ENCODE measurements at regions not wholly inside any gene's neighbourhood (a gene's known extent, or its start where the extent isn't known, plus 50 kb on each side); places are given as distances from the start of the nearest gene placed in this dataset.
"Not testable (repeated sequence)": the region's sequence is repeated elsewhere in the genome, so short reads cannot be mapped to it uniquely, and the experiment has no call there.

DNA sequence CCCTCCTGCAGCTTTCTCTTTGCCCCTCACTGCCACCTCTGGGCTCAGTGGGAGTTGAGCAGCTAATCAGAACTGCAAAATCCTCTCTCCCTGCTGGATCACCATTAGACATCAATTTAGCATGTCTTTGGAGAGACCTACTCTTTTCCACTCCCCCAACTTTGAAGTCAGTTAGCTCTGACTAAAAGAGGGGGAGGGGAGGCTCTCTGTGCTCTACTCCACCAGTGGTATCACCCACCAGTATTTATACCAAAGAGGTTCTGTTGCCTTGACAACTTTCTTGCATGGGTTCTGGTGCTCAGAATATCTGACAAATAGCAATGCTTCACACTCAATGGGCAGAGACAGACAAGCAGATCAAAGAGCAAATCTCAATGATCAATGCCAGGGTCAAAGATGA, 146.2 kb upstream of the ROPN1 start:
- DNase-seq (ENCODE audit: low spot score): no peak

DNA sequence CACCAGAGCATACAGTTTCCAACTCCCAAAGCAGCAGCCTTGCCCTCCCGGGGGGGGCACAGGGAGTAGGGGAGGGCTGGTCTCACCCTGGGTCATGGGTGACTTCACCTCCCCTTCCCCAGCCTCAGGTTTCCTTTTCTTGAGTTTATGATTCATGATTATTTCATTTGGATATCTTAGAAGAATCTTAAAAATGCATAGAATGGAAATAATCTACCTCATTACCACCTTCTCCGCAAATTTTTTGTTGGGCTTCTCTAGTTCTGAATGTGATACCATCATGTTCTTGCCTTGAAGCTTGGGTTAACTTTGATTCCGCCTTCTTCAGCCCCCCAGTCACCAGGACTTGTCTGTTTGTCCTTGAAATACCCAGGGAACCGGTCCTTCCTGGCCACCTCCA, 148.8 kb upstream of the ROPN1 start:
- no peak for DNase-seq (ENCODE audit: low spot score)

DNA sequence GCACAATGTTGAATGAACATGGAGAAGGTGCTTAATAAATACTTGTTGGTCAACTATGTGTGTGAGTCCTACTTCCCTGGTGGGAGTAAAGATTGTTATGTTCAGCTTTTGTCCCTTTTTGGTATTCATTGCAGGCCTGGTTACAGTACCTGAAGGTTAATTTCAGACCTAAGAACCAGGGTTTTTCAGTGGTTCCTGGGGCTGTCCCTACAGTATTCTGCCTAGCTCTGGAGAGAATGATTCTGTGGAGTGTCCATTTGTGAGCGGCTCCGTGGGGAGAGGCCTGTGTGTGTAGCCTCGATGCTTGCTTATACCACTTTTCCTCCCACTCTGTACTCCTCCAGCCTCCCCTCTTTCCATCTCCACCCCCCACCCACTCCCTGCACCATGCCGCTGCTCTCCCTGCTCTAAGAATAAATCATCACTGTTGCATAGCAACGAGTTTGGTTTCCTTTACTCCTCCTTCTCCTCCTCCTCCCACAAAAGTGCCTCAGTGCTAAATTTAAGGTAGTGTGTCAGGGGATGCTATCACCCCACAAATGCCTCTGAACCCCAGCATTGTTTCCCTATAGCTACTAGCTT, 150.6 kb upstream of the ROPN1 start:
- DNase-seq (ENCODE audit: low spot score): no peak

DNA sequence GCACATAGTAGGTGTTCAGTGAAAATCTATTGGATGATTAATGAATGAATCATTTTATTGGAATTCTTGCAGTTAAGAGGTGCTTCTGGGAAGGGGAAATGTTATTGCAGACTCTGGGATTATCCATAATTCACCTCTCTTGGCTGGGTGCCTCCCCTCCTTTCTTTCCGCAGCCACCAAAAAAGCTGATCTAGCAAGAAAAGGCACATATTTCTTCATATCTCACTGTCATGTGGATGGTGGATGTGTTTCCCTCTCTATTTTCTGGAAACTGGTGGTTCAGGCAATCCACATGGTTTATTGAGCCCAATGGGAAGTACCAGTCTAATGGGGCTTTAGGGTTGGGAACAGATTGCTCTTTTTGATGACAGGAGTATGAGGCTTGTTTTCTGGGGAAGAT, 151.1 kb upstream of the ROPN1 start:
- no peak for DNase-seq (ENCODE audit: low spot score)

DNA sequence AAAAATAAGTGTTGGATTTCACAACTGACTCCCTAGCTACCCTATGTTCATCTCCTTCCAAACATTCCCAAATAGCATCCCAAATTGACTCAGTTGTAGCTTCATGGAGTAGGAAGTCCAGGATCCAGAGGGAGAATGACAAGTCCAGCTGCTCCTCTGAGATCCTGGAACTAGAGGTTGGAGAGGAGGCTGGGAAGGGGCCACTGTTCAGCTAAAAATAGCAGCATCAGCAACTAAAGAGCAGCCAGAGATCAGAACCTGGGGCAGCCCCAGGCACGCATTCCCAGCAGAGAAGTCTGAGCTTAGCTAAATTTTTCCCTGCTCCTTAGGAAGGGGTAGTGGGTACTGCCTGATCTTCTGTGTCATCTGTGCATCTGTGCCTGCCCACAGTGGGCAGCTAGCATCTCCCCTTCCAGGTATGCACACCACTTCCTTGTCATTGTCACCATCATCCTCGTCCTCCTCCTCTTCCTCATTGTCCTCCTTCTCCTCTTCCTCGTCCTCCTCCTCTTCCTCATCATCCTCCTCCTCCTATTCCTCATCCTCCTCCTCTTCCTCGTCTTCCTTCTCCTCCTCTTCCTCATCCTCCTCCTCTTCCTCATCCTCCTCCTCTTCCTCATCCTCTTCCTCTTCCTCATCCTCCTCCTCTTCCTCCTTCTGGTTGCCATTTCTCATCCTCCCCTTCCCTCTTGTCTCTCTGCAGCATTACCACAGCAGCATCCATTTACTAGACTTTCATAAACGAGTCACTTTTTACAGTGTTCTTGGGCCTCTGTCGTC, 152.3 kb upstream of the ROPN1 start:
- DNase-seq (ENCODE audit: low spot score): no peak

DNA sequence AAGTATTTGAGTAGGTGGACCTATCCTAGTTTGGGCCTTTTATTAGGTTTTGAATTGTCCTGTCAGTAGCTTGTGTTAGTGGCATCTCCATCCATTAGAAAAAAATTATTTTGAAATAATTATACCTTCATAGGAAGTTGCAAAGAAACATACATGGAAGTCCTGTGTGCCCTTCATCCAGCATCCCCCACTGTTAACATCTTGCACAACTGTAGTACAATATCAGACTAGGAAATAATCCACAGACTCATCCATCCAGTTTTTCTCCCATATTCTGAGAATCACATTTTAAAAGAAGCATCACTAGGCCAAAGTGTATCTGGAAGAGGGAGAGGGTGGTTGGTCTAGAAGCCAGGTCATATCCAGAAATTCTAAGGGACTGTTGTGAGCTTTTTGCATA, 155.5 kb upstream of the ROPN1 start:
- no peak for DNase-seq (ENCODE audit: low spot score)

DNA sequence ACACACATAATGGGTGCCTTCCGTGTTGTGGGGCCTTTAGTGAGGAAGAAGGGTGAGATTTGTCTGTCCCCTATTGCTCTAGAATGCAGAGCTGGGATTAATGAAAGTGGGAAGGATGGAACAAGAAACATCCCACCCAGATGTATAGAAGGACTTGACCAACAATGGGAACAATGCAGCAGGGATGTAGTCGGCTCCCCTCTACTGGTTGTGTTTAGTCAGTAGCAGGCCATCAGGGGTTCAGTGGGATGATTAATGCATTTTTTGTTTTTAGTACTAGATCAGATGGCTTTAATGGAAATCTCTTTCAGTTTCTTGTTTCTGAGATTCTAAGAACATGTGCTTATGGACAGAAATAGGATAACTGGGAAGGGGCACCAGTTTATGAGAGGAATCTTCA, 156.0 kb upstream of the ROPN1 start:
- no peak for DNase-seq (ENCODE audit: low spot score)

DNA sequence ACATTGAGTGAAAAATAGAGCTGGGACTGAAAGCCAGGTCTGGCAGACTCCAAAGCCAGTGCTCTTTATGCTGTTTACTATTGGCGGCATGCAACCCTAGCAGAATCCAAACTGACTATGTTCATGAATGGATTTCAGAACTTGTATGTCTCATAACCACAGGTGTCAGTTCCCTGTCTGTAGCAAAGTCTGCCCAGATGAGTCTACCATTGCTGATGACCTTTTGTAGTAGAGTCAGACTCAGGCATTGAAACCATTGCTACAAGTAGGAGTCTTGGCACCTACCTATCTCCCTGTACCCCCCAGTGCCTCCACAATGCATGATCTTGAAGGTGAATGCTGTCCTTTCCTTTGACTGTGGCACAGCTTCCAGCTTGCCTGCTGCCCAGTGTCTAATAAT, 157.2 kb upstream of the ROPN1 start:
- DNase-seq (ENCODE audit: low spot score): no peak

DNA sequence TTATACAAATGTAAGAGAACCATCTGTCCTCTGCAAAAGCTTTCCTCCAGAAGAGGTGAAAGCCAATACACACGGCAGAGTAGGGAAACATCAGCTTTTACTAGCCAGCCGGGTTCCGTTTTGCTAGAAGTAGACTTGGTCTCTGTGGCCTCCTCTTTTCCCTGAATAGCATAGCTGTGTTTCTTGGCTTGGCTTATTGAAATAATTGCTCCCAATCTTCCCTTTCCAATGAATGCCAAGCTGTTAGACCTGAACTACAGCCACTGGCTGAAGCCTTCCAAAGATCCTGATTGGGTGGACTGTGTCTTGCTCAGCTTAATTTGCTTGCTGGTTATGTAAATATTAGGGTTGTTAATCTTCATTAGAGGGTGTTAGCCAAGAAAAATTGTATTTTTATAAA, 157.8 kb upstream of the ROPN1 start:
- no peak for DNase-seq (ENCODE audit: low spot score)

DNA sequence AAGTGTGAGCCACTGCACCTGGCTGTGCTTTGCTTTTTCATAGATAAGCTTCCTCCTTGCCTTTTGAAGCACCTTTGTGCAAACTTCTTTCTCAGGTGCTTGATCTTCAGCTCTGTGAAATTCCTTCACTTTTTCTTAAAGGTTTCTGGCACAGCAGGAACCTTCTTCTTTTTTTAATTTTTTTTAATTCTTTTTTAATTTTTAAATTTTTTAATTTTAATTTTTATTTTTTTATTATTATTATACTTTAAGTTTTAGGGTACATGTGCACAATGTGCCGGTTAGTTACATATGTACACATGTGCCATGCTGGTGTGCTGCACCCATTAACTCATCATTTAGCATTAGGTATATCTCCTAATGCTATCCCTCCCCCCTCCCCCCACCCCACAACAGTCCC, 161.0 kb upstream of the ROPN1 start:
- not testable (repeated sequence) for DNase-seq (ENCODE audit: low spot score)

DNA sequence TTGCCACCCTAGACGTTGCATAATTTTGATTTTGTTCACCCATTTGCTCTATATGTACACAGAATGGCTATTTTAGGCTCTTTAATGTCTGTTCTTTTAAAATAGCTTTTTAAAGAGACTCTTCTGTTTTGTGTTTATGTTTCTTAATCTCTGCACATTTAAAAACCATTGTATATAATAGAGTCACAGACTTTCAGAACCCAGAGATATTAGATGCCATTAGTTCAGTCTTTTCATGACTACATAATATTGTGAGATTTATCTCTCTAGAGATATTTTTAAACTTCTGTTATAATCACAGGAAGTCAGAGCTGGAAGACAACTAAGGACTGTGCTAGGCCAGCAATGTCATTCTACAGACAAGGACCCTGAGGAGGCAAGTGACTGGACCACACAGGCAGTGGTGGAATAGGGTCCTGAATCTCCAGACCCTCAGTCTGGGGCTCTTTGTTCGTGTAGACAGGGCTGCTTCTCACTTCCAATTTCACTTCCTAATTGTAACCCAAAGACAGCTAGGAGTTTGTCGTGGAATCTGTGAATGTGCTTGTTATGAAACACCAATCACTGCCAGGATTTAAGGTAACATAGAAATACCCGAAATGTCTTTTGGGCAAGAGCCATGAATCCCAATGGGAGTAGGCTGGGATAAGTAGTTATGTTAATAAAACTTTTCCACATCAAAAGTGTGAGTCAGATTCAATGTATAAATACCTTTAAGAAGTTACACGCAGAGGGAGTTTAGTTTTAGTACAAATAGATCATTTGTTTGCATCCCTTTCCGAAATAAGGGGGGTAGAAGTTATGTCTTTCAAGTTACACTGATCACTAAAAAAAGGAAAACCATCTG, 165.2 kb upstream of the ROPN1 start:
- DNase-seq (ENCODE audit: low spot score): no peak

DNA sequence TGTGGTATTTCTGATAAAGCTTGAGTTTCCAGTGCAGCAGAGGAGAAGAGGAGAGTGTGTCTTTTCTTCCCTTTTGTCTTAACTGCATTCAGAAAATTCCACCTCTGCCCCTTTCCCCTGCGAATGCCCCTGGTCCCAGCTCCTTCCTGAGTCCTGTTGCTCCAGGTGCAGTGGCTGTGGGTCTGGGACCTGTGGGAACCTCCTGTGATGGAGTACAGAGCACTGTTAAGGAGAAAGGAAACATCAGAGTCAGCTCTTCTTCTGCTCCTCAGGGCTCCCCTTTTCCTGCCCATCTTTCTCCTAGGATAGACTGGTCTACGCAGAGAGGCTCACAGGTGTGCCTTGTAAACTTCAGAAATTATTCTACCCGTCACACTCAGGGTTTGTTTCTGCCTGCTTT, 165.8 kb upstream of the ROPN1 start:
- DNase-seq (ENCODE audit: low spot score): no peak

DNA sequence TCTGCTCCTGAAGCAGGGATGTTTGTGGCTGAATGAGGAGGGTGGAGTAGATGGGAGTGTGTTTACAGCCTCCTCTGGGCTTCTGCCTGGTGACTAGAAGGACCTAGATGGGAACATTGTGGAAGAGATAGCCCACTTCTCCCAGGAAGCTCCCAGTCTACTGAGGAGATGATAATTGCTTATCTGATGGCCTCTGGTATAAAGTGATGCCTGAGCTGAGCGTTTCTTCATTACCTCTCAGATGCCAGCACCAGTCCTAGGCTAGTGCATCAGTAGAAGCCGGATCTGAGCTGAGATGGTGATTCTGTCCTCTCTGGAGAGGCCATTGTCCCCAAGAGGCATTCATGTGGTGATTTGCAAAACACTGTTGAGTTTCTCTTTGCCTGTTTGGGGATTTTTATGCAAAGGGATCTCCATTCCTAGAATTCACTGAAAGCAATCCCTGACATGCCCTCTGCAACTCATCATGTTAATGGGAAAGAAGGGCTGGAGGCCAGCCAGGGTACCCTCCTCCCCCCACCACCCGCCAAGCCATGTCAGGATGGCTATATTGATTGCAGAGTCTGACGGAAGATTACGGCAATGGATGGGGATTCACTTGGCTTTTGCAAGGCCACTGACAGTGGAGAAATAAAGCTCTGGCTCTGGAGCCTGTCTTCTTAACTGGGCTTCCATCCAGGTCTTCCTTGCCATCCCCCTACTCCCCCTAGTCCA, 166.4 kb upstream of the ROPN1 start:
- no peak for DNase-seq (ENCODE audit: low spot score)

DNA sequence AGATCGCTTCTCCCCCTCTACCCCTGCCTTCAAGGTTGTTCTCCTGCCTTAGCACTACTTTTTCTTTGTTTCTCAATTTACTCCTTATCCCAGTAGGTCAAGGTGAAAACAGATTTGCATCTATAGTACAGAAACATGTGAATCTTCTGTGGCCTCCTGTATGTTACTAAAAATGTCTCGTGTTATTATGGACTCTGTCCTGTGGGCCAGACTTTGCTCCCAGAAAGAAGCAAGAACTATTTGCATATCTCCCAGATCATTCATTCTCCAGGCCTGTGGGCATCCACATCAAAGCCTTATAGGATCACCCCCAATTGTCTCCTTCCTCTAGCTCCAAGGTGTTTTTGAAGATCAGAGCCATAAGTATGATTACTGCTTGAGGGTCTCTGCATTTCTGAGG, 169.5 kb upstream of the ROPN1 start:
- DNase-seq (ENCODE audit: low spot score): no peak

DNA sequence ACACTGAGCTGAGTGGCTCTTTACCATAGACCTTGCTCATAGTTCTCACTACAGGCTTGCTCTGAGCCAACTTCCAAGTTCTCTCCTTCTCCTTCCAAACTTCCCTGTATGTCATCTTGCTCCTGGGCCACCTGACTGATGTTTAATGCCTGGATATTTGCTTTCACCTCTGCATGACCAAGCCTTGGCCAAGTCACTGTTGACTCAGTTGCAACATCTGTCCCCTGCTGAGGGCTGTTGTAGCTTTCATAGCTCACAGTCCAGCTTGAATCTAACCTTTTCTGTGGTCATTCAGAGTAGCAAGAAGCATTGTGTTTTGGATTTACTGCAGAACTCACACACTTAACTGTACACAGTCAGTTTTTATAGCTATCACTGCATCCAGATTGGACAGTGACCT, 171.8 kb upstream of the ROPN1 start:
- no peak for DNase-seq (ENCODE audit: low spot score)

DNA sequence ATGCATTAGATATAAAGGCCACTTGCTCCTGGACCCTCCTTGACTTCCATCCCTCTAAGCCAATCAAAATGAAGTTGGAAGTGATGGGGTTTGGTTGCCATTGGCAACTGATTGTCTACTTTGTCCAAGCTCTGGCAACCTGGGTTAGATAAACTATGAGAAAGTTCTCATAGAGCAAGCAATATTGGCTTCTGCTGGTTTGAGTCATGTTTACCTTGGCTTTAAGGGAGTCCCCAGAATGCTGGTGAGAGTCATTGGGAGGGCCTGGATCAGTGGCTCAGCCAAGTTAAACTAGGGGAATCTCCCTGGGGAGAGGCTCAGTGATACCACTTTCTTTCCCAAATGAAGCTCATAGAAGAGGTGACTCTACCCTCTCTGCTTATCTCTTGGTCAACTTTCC, 176.3 kb upstream of the ROPN1 start:
- no peak for DNase-seq (ENCODE audit: low spot score)

DNA sequence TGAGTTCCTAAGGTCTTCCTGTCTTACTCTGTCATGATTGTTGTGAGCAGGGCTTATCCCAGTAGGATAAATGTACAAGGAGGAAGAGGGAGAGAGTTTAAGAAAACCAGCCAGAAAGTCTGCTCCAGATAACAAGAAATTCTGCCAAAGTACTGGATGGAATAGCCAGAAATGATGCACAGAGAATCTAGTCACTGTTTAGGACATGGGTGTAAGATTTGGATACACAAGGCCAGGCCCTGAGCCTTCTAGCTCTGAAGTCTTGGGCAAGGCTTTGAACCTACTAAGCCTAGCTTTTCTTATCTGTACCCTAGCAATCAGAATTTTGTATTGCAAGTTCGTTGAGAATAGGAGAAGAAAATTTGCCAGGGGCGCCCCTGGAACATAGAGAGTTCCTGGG, 180.4 kb upstream of the ROPN1 start:
- no peak for DNase-seq (ENCODE audit: low spot score)

DNA sequence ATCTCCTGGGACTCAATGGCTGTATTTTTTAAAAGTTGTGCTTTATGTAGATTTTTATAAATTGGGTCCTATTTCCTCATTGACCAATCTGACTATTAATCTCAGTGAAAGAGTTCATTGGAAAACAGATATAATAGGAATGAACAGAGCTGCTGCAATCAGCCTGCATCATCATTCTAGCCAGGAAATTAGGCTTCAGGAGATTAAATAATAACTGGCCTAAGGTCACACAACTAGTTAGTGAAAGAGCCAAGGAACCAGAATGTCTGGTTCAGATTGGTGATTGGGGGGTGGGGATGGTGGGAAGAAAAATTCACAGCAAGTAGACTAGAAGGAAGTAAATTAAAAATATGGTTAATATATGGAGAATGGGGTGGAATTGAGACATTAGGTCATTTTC, 180.9 kb upstream of the ROPN1 start:
- DNase-seq (ENCODE audit: low spot score): no peak

DNA sequence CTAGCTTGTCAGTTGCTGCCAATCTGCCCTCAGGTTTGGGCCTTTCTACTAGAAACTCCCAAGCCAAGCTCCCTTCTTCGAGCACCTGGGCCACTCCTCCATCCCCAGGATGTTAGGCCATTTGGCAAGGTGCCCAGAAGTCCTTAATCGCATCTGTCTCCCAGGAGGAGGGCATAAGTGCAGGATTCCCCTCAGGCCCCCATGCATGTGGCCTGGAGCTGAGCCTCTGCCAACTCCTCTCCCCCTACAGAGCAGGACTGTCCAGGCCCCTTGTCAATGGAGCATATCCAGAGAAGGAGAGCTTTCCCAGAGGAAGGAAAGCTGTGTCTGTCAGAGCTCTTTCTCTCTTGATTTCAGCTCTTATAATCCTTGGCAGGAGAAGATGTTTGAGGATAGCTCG, 182.6 kb upstream of the ROPN1 start:
- DNase-seq (ENCODE audit: low spot score): no peak

DNA sequence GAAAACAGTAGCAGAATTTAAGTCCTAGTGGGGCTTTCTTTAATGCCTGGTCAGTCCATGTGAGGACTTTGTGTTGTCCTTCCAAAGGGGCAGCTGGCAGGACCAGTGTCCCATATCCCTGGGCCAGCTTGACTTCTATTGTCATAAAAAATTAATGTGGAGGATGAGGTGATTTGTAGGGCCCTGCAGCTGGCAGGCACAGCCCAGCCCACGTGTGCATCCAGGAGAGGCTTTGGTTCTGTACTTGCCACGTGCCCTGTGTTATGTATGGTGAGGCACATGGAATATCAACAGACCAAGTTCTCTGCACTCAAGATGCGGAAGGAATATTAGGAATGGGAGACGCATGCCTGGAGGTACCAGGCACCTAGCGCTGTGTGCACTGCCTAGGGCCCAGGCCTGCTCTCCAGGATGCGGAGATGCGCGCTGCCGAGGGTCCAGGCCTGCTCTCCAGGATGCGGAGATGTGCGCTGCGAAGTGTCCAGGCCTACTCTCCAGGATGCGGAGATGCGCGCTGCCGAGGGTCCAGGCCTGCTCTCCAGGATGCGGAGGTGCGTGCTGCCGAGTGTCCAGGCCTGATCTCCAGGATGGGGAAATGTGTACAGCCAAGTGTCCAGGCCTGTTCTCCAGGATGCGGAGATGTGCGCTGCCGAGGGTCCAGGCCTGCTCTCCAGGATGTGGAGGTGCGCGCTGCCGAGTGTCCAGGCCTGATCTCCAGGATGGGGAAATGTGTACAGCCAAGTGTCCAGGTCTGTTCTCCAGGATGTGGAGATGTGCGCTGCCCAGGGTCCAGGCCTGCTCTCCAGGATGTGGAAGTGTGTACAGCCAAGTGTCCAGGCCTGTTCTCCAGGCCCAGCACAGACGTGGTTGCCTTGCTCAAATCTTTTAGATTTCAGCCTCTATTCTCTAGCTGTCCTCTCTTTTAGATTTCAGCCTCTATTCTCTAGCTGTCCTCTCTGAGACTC, 183.3 kb upstream of the ROPN1 start:
- no peak for DNase-seq (ENCODE audit: low spot score)

DNA sequence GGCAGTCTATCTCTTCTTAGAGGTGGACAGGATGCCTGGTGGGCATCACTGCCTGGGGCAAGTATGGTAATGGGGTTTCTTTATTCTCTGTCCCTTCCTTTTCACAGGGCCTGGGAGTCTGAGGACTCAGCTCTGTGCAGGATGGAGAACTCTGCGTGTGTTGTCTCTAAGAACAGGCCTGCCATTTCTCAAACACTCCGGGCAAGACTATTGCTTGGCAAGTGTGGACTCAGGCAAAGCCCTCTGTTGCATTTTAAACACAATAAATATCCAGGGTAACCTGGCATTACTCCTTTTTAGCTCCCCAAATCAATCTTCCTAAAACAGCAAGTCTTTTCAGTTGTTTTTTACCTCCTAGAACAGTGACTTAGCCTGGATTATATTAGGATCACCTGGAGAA, 185.1 kb upstream of the ROPN1 start:
- DNase-seq (ENCODE audit: low spot score): no peak
